CD4-positive, alpha-beta T cell (primary cell): ENCODE measurements at regions not wholly inside any gene's neighbourhood (a gene's known extent, or its start where the extent isn't known, plus 50 kb on each side); places are given as distances from the start of the nearest gene placed in this dataset.

Source experiments
- ATAC-seq: fragments of 200-7000 bp; cut with Tn5 transposase; one replicate; pipeline ENCODE4 v1.10.0; 2022; ENCODE audit warnings: mild to moderate bottlenecking; ENCODE audit not compliant: poor library complexity
- CTCF ChIA-PET: fragments of 350-600 bp; sonication (Branson Sonifier 250); formaldehyde crosslinking; loops from one replicate; lab custom pipeline; 2021; ENCODE audit warnings: antibody characterized with exemption, inconsistent platforms; lab: Charles Lee
- POLR2A ChIA-PET: fragments of 350-600 bp; sonication (Branson Sonifier 250); formaldehyde crosslinking; loops from one replicate; lab custom pipeline; 2021; ENCODE audit warnings: antibody characterized with exemption, inconsistent platforms; lab: Charles Lee
- DNase-seq, 14 experiments: peaks; one replicate each; pipeline ENCODE4 v3.0.0-alpha.2; 2013 to 2020; ENCODE audit warnings: mixed read lengths in 2 of 14
- H3K27ac ChIP-seq, 2 donors: one replicate each; pipeline versions ENCODE4 v1.5.1 to v1.7.0; 2013; ENCODE audit warnings: low read length in 2 of 2, low read depth in 1 of 2, mild to moderate bottlenecking in 1 of 2
- H3K27me3 ChIP-seq, 2 experiments: 1 replicate in 1 of 2; 2 replicates in 1 of 2; pipeline versions ENCODE4 v1.6.1 to v1.7.0; 2013; ENCODE audit warnings: low read length in 2 of 2, control low read depth in 1 of 2, mild to moderate bottlenecking in 1 of 2, moderate library complexity in 1 of 2; ENCODE audit not compliant: insufficient read depth in 2 of 2, control insufficient read depth in 1 of 2
- H3K36me3 ChIP-seq: one replicate; pipeline ENCODE4 v1.6.1; 2013; ENCODE audit warnings: low read length, control low read depth; ENCODE audit not compliant: insufficient read depth
- H3K4me1 ChIP-seq: one replicate; pipeline ENCODE4 v1.6.1; 2013; ENCODE audit warnings: low read length, control low read depth; ENCODE audit not compliant: insufficient read depth
- H3K4me3 ChIP-seq: one replicate; pipeline ENCODE4 v1.5.1; 2013; ENCODE audit warnings: mild to moderate bottlenecking, low read length, moderate library complexity
- H3K9me3 ChIP-seq, 2 experiments: 1 replicate in 1 of 2; 2 replicates in 1 of 2; pipeline versions ENCODE4 v1.6.1 to v1.7.0; 2013; ENCODE audit warnings: low read length in 2 of 2, mild to moderate bottlenecking in 2 of 2, control low read depth in 1 of 2, moderate library complexity in 1 of 2; ENCODE audit not compliant: control insufficient read depth in 1 of 2, insufficient read depth in 1 of 2
- H3K27ac Mint-ChIP-seq: one replicate; pipeline ENCODE4 v1.8.0; 2020; ENCODE audit warnings: mixed read lengths
- H3K27me3 Mint-ChIP-seq: one replicate; pipeline ENCODE4 v1.8.0; 2021; ENCODE audit warnings: mixed read lengths
- H3K36me3 Mint-ChIP-seq: one replicate; pipeline ENCODE4 v1.8.0; 2021; ENCODE audit warnings: low read depth, mixed read lengths
- H3K4me1 Mint-ChIP-seq: one replicate; pipeline ENCODE4 v1.8.0; 2021; ENCODE audit warnings: low read depth, mixed read lengths
- H3K4me3 Mint-ChIP-seq: one replicate; pipeline ENCODE4 v1.8.0; 2020; ENCODE audit warnings: mild to moderate bottlenecking, mixed read lengths
- H3K9me3 Mint-ChIP-seq: one replicate; pipeline ENCODE4 v1.8.0; 2020; ENCODE audit warnings: mixed read lengths
- CTCF ChIP-seq: fragments of 200-600 bp; IDR thresholded peaks from one replicate; pipeline ENCODE4 v1.8.0; 2022; ENCODE audit warnings: antibody characterized with exemption, mild to moderate bottlenecking
- intact Hi-C, 2 experiments: fragments of 100-400 bp; cut with DNase I in 1 of 2; cut with micrococcal nuclease in 1 of 2; formaldehyde crosslinking; loops; one replicate each; pipeline versions ENCODE4 v1.15.1 to v1.9.0; 2023 to 2025; cut with DNase I, micrococcal nuclease

DNA sequence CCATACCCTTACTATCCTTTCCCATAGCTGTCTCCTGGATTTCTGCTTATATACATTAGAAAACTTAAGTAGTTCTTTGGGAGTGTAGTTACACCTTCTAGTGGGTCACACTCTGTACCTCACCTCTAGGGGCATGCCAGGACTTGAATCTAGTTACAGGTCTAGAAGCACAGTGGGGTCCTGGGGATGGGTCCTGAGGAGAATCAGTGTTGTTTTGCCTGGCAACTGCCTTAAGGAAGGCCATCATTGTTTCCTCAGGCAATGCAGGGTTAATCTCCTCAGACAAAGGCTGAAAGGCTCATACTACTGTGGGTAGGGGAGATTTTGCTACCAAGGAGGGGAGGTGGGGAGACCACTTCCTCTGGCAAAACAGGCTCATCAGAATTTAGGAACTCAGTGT, 750.3 kb downstream of the FAT4 start:
- no peaks in the 10 kb centered on the region for H3K27me3 Mint-ChIP-seq
- no peaks in the 10 kb centered on the region for H3K4me1 Mint-ChIP-seq
- no peak for ATAC-seq

DNA sequence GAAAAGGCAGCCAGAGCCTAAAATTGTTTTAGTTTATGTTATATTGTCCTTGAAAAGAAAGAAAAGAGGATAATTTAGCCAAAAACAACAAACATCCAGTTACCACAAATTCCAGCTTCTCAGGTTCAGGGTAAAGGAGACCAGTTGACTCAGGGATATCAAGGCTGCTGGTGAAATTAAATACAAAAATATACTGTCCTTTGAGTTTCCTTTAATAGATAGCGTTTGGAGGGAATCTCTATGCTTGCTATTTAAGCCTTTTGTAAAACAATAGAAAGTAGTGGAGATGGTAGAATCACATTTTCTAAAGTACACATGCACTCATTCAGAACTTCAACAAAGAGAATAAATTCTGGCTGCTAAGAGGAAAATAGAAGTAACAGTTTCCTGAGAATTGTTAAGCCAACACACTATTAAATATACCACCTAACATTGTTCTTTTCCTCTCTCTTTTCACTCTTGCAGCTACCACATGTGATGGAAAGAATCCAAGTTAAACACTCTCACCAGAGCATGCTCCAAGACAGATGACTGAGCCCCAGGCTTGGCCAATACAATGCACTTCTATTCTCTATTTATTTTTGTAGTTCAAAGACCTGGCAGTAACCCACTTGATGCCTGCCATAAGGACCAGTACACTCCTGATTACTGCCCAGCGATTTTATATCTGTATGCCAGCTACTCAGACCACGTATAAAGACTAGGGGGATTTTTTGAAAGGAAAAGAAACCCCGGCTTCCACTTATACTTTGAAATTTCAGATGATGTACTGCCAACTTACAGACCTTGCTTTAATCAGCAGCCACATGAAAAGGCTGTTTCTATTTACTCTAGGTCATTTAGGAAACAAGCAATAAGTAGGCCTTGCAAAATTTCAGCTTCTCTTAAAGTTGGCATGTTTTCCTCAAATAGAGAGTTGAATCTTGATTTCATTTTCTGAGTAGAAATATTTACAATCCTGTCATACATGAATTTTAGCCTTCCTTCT, 756.9 kb downstream of the FAT4 start:
- intact Hi-C loops = loop anchor here in 1 of 2 experiments (10.0 kb wide), 1 partner anchor 1677 kb away; no protein-coding TSS in a partner anchor

More for the DNA sequence above, 750.3 kb downstream of the FAT4 start:
- ChIA-PET CTCF (no interaction called here), POLR2A (no interaction called here)
- Histone ChIP-seq H3K4me1 (no peaks in the 10 kb centered on the region), H3K4me3 (no peak overlapping the region), H3K27me3 (no peaks in the 10 kb centered on the region), H3K9me3 (peaks cover 0 to 5% of the 10 kb centered on the region in 2 experiments), H3K27ac (no peak overlapping the region), H3K36me3 (no peaks in the 10 kb centered on the region)
- H3K36me3 Mint-ChIP-seq = no peaks in the 10 kb centered on the region
- H3K4me3 Mint-ChIP-seq = no peak overlapping the region
- no peak for TF ChIP-seq CTCF
- no peak for DNase-seq
- intact Hi-C loops = no loop called here
- peaks cover 6% of the 10 kb centered on the region for H3K9me3 Mint-ChIP-seq
- no peak overlapping the region for H3K27ac Mint-ChIP-seq

GRCh38 chr4:126081336-126081735, 766.6 kb downstream of the FAT4 start:
- Histone ChIP-seq H3K4me3 (no peak overlapping the region), H3K4me1 (no peaks in the 10 kb centered on the region), H3K27ac (no peak overlapping the region), H3K36me3 (no peaks in the 10 kb centered on the region), H3K9me3 (peaks cover 0 to 9% of the 10 kb centered on the region in 2 experiments), H3K27me3 (no peaks in the 10 kb centered on the region)
- intact Hi-C loops = no loop called here
- ChIA-PET POLR2A (no interaction called here), CTCF (no interaction called here)
- DNase-seq = no peak
- ATAC-seq = no peak
- no peaks in the 10 kb centered on the region for H3K4me1 Mint-ChIP-seq
- TF ChIP-seq CTCF = no peak
- H3K9me3 Mint-ChIP-seq = peaks cover 2% of the 10 kb centered on the region
- H3K27ac Mint-ChIP-seq = no peak overlapping the region
- H3K4me3 Mint-ChIP-seq = no peak overlapping the region
- H3K27me3 Mint-ChIP-seq = no peaks in the 10 kb centered on the region
- H3K36me3 Mint-ChIP-seq = no peaks in the 10 kb centered on the region

More for the DNA sequence above, 756.9 kb downstream of the FAT4 start:
- Mint-ChIP-seq H3K9me3 (peaks cover 3% of the 10 kb centered on the region), H3K27ac (no peak overlapping the region), H3K36me3 (no peaks in the 10 kb centered on the region), H3K4me3 (no peak overlapping the region), H3K27me3 (no peaks in the 10 kb centered on the region), H3K4me1 (no peaks in the 10 kb centered on the region)
- Histone ChIP-seq H3K4me3 (no peak overlapping the region), H3K36me3 (no peaks in the 10 kb centered on the region), H3K4me1 (no peaks in the 10 kb centered on the region), H3K27ac (no peak overlapping the region), H3K27me3 (no peaks in the 10 kb centered on the region), H3K9me3 (no peaks in the 10 kb centered on the region)
- POLR2A ChIA-PET = no interaction called here
- DNase-seq (no peak), ATAC-seq (no peak)
- CTCF ChIA-PET = no interaction called here
- no peak for TF ChIP-seq CTCF
